Stimulated activated effector memory CD8-positive, alpha-beta T cell treated with anti-CD3 and anti-CD28 coated beads, Interleukin-12 subunit alpha, Interleukin-12 subunit beta, amount 100 ng/mL, for 72 hours (primary cell): ENCODE measurements at regions not wholly inside any gene's neighbourhood (a gene's known extent, or its start where the extent isn't known, plus 50 kb on each side); places are given as distances from the start of the nearest gene placed in this dataset.

Experiments used
- ATAC-seq: fragments of 150-1000 bp; cut with Tn5 transposase; 2 replicates; pipeline ENCODE4 v1.10.0; 2021
- DNase-seq, 2 donors: peaks; one replicate each; pipeline ENCODE4 v3.0.0; 2021 to 2022; ENCODE audit warnings: low spot score in 2 of 2
- H3K27ac Mint-ChIP-seq: one replicate; pipeline ENCODE4 v1.8.0; 2022; ENCODE audit warnings: mild to moderate bottlenecking, mixed read lengths
- H3K36me3 Mint-ChIP-seq: one replicate; pipeline ENCODE4 v1.8.0; 2022; ENCODE audit warnings: mild to moderate bottlenecking, mixed read lengths
- H3K4me1 Mint-ChIP-seq: one replicate; pipeline ENCODE4 v1.8.0; 2022; ENCODE audit warnings: mixed read lengths
- H3K4me3 Mint-ChIP-seq: one replicate; pipeline ENCODE4 v1.8.0; 2022; ENCODE audit warnings: mild to moderate bottlenecking, mixed read lengths
- H3K9me3 Mint-ChIP-seq: one replicate; pipeline ENCODE4 v1.8.0; 2022; ENCODE audit warnings: mixed read lengths

- ATAC-seq (no peak), DNase-seq (no peak)
- Mint-ChIP-seq H3K9me3 (peaks cover 8% of the 10 kb centered on the region), H3K4me3 (no peak overlapping the region), H3K27ac (no peak overlapping the region), H3K4me1 (no peaks in the 10 kb centered on the region), H3K36me3 (no peaks in the 10 kb centered on the region)
Measured at GRCh38 chr7:70935311-70935710, 196.6 kb upstream of the GALNT17 start.

DNA sequence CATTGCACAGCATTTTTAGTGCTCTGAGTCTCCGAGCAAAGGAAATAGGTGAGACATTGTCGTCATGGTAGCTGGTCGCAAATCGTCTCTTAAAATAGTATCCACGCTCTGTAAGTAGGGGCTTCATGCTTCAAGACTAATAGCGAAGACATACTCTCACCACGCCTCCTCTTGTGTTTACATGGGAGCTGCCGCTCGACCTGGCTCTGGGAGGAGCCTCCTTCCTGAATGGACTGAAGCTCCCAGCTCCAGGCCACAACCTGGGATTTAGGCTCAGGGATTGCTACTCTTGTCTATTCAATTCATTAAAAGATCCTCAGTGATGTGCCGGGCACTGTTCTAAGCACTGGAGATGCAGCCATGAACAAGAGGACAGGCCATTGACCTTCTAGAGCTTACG lies 196.1 kb upstream of the GALNT17 start:
- no peak overlapping the region for H3K27ac Mint-ChIP-seq
- H3K36me3 Mint-ChIP-seq: no peaks in the 10 kb centered on the region
- no peak for ATAC-seq
- H3K4me3 Mint-ChIP-seq: no peak overlapping the region
- no peak for DNase-seq
- peaks cover 9% of the 10 kb centered on the region for H3K9me3 Mint-ChIP-seq
- H3K4me1 Mint-ChIP-seq: no peaks in the 10 kb centered on the region

- DNase-seq (no peak), ATAC-seq (no peak)
- no peaks in the 10 kb centered on the region for H3K4me1 Mint-ChIP-seq
- peaks cover 9% of the 10 kb centered on the region for H3K9me3 Mint-ChIP-seq
- H3K4me3 Mint-ChIP-seq: no peak overlapping the region
- no peaks in the 10 kb centered on the region for H3K36me3 Mint-ChIP-seq
- H3K27ac Mint-ChIP-seq: no peak overlapping the region
Measured at GRCh38 chr7:70937424-70937823, 194.5 kb upstream of the GALNT17 start.

- peaks cover 13% of the 10 kb centered on the region for H3K9me3 Mint-ChIP-seq
- no peaks in the 10 kb centered on the region for H3K36me3 Mint-ChIP-seq
- H3K4me3 Mint-ChIP-seq: no peak overlapping the region
- no peak for DNase-seq
- H3K27ac Mint-ChIP-seq: no peak overlapping the region
- no peaks in the 10 kb centered on the region for H3K4me1 Mint-ChIP-seq
- ATAC-seq: no peak
Measured at GRCh38 chr7:70940597-70940996, 191.3 kb upstream of the GALNT17 start.

GRCh38 chr7:70942791-70943190 lies 189.2 kb upstream of the GALNT17 start:
- H3K4me3 Mint-ChIP-seq: no peak overlapping the region
- peaks cover 10% of the 10 kb centered on the region for H3K9me3 Mint-ChIP-seq
- no peaks in the 10 kb centered on the region for H3K36me3 Mint-ChIP-seq
- DNase-seq (no peak), ATAC-seq (no peak)
- H3K4me1 Mint-ChIP-seq: no peaks in the 10 kb centered on the region
- H3K27ac Mint-ChIP-seq: no peak overlapping the region

DNA sequence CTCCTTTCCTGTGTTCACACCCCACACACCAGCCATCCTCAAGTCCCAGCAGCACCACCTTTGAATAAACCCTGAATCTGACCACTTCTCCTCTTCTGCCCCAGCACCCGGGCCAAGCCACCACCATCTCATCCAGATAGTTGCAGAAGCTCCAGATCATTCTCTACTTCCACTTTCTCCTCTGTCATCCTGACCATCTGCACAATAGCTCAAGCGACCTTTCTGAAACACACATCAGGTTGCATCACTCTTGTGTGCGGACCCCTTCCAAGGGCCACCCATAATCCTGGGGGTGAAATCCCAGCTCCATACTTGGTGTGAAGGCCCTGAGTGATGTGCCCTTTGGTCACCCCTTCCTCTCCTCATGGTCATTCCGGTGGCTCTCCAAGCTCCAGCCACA lies 187.4 kb upstream of the GALNT17 start:
- H3K4me3 Mint-ChIP-seq: no peak overlapping the region
- H3K4me1 Mint-ChIP-seq: no peaks in the 10 kb centered on the region
- H3K36me3 Mint-ChIP-seq: no peaks in the 10 kb centered on the region
- ATAC-seq (no peak), DNase-seq (no peak)
- H3K27ac Mint-ChIP-seq: no peak overlapping the region
- H3K9me3 Mint-ChIP-seq: peaks cover 7% of the 10 kb centered on the region

GRCh38 chr7:70947181-70947580 lies 184.8 kb upstream of the GALNT17 start:
- H3K4me1 Mint-ChIP-seq: no peaks in the 10 kb centered on the region
- no peak overlapping the region for H3K27ac Mint-ChIP-seq
- no peak for ATAC-seq
- no peaks in the 10 kb centered on the region for H3K36me3 Mint-ChIP-seq
- no peak for DNase-seq
- peaks cover 7% of the 10 kb centered on the region for H3K9me3 Mint-ChIP-seq
- no peak overlapping the region for H3K4me3 Mint-ChIP-seq

GRCh38 chr7:70949862-70950261 lies 182.1 kb upstream of the GALNT17 start:
- H3K27ac Mint-ChIP-seq: no peak overlapping the region

DNA sequence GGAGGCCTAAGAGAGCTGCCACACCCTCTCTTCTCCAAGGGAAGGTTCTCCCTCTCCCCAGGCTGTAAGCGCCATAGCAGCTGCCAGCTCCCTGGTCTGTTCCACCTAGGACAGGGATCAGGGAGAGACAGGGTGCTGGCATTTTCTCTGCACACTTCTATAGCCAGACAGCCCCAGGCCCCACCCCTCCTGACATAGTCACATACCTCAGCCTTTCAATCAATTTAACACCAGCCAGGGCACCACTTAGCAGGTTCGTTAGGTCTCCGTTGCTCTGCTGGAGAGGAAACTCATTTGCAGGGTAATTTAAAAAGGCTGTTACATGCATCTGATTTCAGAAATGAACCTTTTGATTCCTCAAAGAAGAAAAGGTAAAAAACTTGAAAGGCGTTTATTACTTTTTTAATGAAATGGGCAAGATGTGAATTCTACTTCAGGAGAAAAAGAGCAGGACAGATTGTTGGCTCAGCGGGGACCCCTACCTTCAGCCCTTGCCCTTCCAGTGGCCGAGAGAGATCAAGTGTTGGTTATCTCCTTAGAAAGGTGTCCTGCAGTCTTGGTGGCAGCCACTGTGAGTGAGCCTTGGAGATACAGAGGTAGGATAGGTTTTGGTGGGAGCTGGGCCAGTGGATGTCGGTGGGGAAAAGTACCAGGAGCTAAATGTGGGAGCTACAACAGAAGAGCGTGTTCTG lies 180.5 kb upstream of the GALNT17 start:
- no peak overlapping the region for H3K4me3 Mint-ChIP-seq
- no peak overlapping the region for H3K27ac Mint-ChIP-seq
- H3K36me3 Mint-ChIP-seq: no peaks in the 10 kb centered on the region
- ATAC-seq (no peak), DNase-seq (no peak)
- no peaks in the 10 kb centered on the region for H3K4me1 Mint-ChIP-seq
- H3K9me3 Mint-ChIP-seq: peaks cover 8% of the 10 kb centered on the region

More at GRCh38 chr7:70949862-70950261, 182.1 kb upstream of the GALNT17 start:
- DNase-seq (no peak), ATAC-seq (no peak)
- Mint-ChIP-seq H3K4me3 (no peak overlapping the region), H3K4me1 (no peaks in the 10 kb centered on the region), H3K9me3 (peaks cover 8% of the 10 kb centered on the region), H3K36me3 (no peaks in the 10 kb centered on the region)

DNA sequence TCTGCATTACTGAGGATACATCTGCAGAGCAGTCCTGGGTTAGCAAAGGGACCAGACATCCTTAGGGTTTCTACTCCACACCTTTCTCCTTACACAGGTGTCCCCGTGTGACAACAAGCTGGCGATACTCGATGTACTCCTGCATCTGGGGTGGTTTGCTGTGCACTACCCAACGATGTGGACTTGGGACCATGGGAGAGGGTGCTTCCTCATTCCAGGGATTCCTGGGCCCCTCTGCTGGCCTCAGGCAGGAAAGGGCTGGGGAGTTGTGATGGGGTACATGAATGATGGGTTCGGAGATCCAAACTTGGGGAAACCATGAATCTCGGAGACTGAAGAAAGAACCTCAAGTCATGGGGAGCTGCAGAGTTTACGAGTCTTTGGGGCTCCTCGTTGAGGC lies 179.6 kb upstream of the GALNT17 start:
- Mint-ChIP-seq H3K4me3 (no peak overlapping the region), H3K36me3 (peaks cover 6% of the 10 kb centered on the region)

DNA sequence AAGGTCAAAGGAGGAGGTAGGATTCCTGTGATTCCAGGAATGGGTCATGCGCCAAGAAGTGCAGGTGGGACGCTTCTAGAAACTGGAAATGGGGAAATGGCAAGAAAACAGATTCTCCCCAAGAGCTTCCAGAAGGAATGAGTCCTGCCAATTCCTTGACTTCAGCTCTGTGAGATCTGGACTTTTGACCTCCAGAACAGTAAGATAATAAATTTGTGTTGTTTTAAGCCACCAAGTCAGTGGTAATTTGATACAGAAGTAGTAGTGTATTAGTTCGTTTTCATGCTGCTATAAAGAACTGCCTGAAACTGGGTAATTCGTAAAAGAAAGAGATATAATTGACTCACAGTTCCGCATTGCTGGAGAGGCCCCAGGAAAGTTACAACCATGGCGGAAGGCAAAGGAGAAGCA lies 178.6 kb upstream of the GALNT17 start:
- peaks cover 6% of the 10 kb centered on the region for H3K36me3 Mint-ChIP-seq
- H3K4me1 Mint-ChIP-seq: no peaks in the 10 kb centered on the region
- H3K9me3 Mint-ChIP-seq: peaks cover 8% of the 10 kb centered on the region
- ATAC-seq (no peak), DNase-seq (no peak)
- no peak overlapping the region for H3K4me3 Mint-ChIP-seq
- no peak overlapping the region for H3K27ac Mint-ChIP-seq

More for the DNA sequence above, 179.6 kb upstream of the GALNT17 start:
- ATAC-seq: no peak
- Mint-ChIP-seq H3K9me3 (peaks cover 8% of the 10 kb centered on the region), H3K27ac (no peak overlapping the region), H3K4me1 (no peaks in the 10 kb centered on the region)
- DNase-seq: no peak

GRCh38 chr7:70953796-70954195 lies 178.1 kb upstream of the GALNT17 start:
- no peak for ATAC-seq
- H3K9me3 Mint-ChIP-seq: peaks cover 8% of the 10 kb centered on the region

GRCh38 chr7:70972693-70973092 lies 159.3 kb upstream of the GALNT17 start:
- Mint-ChIP-seq H3K9me3 (peaks cover 18% of the 10 kb centered on the region), H3K4me1 (no peaks in the 10 kb centered on the region), H3K27ac (no peak overlapping the region), H3K4me3 (no peak overlapping the region), H3K36me3 (no peaks in the 10 kb centered on the region)
- ATAC-seq (no peak), DNase-seq (no peak)

More at GRCh38 chr7:70953796-70954195, 178.1 kb upstream of the GALNT17 start:
- H3K27ac Mint-ChIP-seq: no peak overlapping the region
- no peaks in the 10 kb centered on the region for H3K4me1 Mint-ChIP-seq
- DNase-seq: no peak
- peaks cover 6% of the 10 kb centered on the region for H3K36me3 Mint-ChIP-seq
- no peak overlapping the region for H3K4me3 Mint-ChIP-seq

DNA sequence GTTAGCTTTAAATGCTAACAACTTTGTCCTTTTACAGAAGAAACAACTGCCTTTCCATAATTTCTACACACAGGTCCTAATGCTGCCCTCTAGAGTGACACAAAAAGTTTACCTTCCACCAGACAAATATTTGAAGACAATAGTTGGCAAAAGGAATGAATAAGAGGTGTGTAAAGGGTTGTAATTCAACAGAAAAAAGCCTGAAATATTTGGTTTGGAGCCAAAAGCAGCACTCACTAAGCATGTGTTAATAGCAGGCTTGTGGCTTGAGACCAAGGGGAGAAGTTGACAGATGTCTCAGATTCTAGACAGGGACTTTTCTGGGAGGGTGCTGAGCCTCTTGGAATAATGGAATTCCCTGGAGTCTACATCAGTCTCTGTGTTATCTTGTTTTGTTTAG lies 156.2 kb upstream of the GALNT17 start:
- peaks cover 14% of the 10 kb centered on the region for H3K9me3 Mint-ChIP-seq

GRCh38 chr7:70986297-70986696 lies 145.6 kb upstream of the GALNT17 start:
- no peaks in the 10 kb centered on the region for H3K36me3 Mint-ChIP-seq
- ATAC-seq (no peak), DNase-seq (no peak)
- peaks cover 14% of the 10 kb centered on the region for H3K9me3 Mint-ChIP-seq
- no peaks in the 10 kb centered on the region for H3K4me1 Mint-ChIP-seq
- no peak overlapping the region for H3K27ac Mint-ChIP-seq
- no peak overlapping the region for H3K4me3 Mint-ChIP-seq

More for the DNA sequence above, 156.2 kb upstream of the GALNT17 start:
- Mint-ChIP-seq H3K36me3 (no peaks in the 10 kb centered on the region), H3K27ac (no peak overlapping the region), H3K4me3 (no peak overlapping the region), H3K4me1 (no peaks in the 10 kb centered on the region)
- DNase-seq (no peak), ATAC-seq (no peak)

DNA sequence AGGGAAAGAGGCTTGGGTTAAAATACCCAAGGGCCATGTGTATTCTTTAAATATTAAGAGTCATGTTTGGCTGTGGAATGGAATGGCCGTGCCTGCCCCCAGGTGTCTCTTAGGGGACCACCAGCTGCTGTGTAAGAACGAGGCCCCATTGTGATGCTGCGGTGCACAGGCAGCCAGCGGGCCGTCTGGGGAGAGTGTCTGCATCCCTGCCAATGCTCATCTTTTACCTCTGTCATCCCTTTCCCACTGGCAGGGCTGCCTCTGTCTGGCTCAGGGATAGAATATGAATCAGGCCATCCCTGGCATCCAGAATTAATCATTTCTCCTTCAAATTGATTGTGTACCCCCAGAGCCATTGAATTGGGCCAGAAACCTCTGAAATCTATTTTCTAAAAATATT lies 137.8 kb upstream of the GALNT17 start:
- Mint-ChIP-seq H3K27ac (no peak overlapping the region), H3K9me3 (peaks cover 15% of the 10 kb centered on the region)

More for the DNA sequence above, 137.8 kb upstream of the GALNT17 start:
- Mint-ChIP-seq H3K36me3 (no peaks in the 10 kb centered on the region), H3K4me1 (no peaks in the 10 kb centered on the region), H3K4me3 (no peak overlapping the region)
- DNase-seq (no peak), ATAC-seq (no peak)
